ENCODE measurements at regions not wholly inside any gene's neighbourhood (a gene's known extent, or its start where the extent isn't known, plus 50 kb on each side); places are given as distances from the start of the nearest gene placed in this dataset.

DNA sequence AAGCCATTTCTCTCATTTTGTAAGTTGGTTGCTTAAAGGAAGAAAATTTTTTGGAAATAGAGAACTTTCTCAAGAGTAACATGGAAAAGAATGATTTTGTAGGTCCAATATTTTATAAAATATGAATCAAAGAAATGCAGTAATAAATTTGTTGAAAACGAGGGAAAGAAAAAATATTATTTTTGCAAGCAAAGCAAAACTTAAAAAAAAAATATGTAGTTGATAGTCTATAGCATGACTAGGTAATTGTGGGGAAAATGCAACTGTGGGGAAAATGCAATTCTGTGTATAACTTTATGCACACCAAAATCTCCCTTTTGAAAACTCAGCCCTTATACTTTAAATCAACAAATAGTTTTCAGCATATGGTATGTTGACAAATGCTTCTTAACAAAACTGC is 604.0 kb upstream of the AGTR1 start:
- TF ChIP-seq, protein P1, sequence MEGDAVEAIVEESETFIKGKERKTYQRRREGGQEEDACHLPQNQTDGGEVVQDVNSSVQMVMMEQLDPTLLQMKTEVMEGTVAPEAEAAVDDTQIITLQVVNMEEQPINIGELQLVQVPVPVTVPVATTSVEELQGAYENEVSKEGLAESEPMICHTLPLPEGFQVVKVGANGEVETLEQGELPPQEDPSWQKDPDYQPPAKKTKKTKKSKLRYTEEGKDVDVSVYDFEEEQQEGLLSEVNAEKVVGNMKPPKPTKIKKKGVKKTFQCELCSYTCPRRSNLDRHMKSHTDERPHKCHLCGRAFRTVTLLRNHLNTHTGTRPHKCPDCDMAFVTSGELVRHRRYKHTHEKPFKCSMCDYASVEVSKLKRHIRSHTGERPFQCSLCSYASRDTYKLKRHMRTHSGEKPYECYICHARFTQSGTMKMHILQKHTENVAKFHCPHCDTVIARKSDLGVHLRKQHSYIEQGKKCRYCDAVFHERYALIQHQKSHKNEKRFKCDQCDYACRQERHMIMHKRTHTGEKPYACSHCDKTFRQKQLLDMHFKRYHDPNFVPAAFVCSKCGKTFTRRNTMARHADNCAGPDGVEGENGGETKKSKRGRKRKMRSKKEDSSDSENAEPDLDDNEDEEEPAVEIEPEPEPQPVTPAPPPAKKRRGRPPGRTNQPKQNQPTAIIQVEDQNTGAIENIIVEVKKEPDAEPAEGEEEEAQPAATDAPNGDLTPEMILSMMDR (conservative IDR thresholded peaks at IDR 0.05; ENCODE audit: low read depth, low read length): no peak
- TF ChIP-seq POLR2A (IDR thresholded peaks at IDR 0.05; ENCODE audit: low read depth, low read length) (no peak), RAD21 (IDR thresholded peaks at IDR 0.05; ENCODE audit: low read length) (no peak), SMC3 (IDR thresholded peaks at IDR 0.05; ENCODE audit: low read depth, low read length) (no peak), BHLHE40 (IDR thresholded peaks at IDR 0.05; ENCODE audit: low read depth, low read length) (no peak), CHD1 (IDR thresholded peaks at IDR 0.05; ENCODE audit: low read depth, low read length) (no peak), CEBPB (IDR thresholded peaks at IDR 0.05; ENCODE audit: low read depth, low read length) (no peak), RCOR1 (IDR thresholded peaks at IDR 0.05; ENCODE audit: insufficient replicate concordance, low read length) (no peak), RFX5 (IDR thresholded peaks at IDR 0.05; ENCODE audit: low read depth, low read length) (no peak), MAFK (IDR thresholded peaks at IDR 0.05; ENCODE audit: low read depth, low read length) (peak; percentile 54; the same call in 1 of the 2 replicates), MXI1 (IDR thresholded peaks at IDR 0.05; ENCODE audit: borderline replicate concordance, low read depth, low read length) (no peak), FOS (IDR thresholded peaks at IDR 0.05; ENCODE audit: low read depth, low read length) (no peak)
- TF ChIP-seq, protein P2, sequence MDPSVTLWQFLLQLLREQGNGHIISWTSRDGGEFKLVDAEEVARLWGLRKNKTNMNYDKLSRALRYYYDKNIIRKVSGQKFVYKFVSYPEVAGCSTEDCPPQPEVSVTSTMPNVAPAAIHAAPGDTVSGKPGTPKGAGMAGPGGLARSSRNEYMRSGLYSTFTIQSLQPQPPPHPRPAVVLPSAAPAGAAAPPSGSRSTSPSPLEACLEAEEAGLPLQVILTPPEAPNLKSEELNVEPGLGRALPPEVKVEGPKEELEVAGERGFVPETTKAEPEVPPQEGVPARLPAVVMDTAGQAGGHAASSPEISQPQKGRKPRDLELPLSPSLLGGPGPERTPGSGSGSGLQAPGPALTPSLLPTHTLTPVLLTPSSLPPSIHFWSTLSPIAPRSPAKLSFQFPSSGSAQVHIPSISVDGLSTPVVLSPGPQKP (IDR thresholded peaks at IDR 0.05; ENCODE audit: borderline replicate concordance, low read depth, low read length): no peak
- TF ChIP-seq, protein P3, sequence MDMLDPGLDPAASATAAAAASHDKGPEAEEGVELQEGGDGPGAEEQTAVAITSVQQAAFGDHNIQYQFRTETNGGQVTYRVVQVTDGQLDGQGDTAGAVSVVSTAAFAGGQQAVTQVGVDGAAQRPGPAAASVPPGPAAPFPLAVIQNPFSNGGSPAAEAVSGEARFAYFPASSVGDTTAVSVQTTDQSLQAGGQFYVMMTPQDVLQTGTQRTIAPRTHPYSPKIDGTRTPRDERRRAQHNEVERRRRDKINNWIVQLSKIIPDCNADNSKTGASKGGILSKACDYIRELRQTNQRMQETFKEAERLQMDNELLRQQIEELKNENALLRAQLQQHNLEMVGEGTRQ (IDR thresholded peaks at IDR 0.05; ENCODE audit: low read depth, low read length): no peak

Measured in IMR-90 (cell line).